K562 (cell line): ENCODE measurements at regions not wholly inside any gene's neighbourhood (a gene's known extent, or its start where the extent isn't known, plus 50 kb on each side); places are given as distances from the start of the nearest gene placed in this dataset.

ENCODE experiments used
- HOXB6 ChIP-seq: fragments of 250-450 bp; sonication (Bioruptor Pico); IDR thresholded peaks from 2 replicates; pipeline ENCODE4 v1.5.1; 2022; ENCODE audit warnings: mild to moderate bottlenecking, borderline replicate concordance
- JUN ChIP-seq, 2 experiments: sonication (generic) in 1 of 2; formaldehyde crosslinking in 1 of 2; IDR thresholded peaks; 2 replicates each; pipeline versions ENCODE4 v1.6.1 to v1.8.0; 2012 to 2022; ENCODE audit warnings: borderline replicate concordance in 2 of 2, mild to moderate bottlenecking in 2 of 2, improper control_type of control experiment in 1 of 2, low read depth in 1 of 2, low read length in 1 of 2, missing genetic modification reagents in 1 of 2
- MBD2 ChIP-seq: sonication (generic); IDR thresholded peaks from 2 replicates; pipeline ENCODE4 v1.6.1; 2016; ENCODE audit warnings: low read depth, borderline replicate concordance
- TAF7 ChIP-seq: fragments of 450-650 bp; IDR thresholded peaks from 2 replicates; pipeline ENCODE4 v1.6.1; 2016; ENCODE audit warnings: missing genetic modification characterization, missing compliant biosample characterization
- ZKSCAN8 ChIP-seq: fragments of 200-800 bp; sonication (Bioruptor generic); IDR thresholded peaks from 2 replicates; pipeline ENCODE4 v1.6.1; 2016; ENCODE audit warnings: missing genetic modification characterization, missing compliant biosample characterization
- TF ChIP-seq, protein P1 (sequence below): sonication (generic); formaldehyde crosslinking; IDR thresholded peaks from 2 replicates; pipeline ENCODE4 v1.8.0; 2022; ENCODE audit warnings: mild to moderate bottlenecking, missing genetic modification reagents
- TF ChIP-seq, protein P2 (sequence below): sonication (generic); formaldehyde crosslinking; IDR thresholded peaks from 2 replicates; pipeline ENCODE4 v1.9.0; 2022; ENCODE audit warnings: mild to moderate bottlenecking, missing genetic modification reagents
- TF ChIP-seq, protein P3 (sequence below), 2 experiments: fragments of 450-650 bp in 1 of 2; sonication (generic) in 1 of 2; formaldehyde crosslinking in 1 of 2; IDR thresholded peaks; 2 replicates each; pipeline versions ENCODE4 v1.7.1 to v1.9.0; 2016 to 2022; ENCODE audit warnings: inconsistent platforms in 1 of 2, mild to moderate bottlenecking in 1 of 2, missing genetic modification reagents in 1 of 2

DNA sequence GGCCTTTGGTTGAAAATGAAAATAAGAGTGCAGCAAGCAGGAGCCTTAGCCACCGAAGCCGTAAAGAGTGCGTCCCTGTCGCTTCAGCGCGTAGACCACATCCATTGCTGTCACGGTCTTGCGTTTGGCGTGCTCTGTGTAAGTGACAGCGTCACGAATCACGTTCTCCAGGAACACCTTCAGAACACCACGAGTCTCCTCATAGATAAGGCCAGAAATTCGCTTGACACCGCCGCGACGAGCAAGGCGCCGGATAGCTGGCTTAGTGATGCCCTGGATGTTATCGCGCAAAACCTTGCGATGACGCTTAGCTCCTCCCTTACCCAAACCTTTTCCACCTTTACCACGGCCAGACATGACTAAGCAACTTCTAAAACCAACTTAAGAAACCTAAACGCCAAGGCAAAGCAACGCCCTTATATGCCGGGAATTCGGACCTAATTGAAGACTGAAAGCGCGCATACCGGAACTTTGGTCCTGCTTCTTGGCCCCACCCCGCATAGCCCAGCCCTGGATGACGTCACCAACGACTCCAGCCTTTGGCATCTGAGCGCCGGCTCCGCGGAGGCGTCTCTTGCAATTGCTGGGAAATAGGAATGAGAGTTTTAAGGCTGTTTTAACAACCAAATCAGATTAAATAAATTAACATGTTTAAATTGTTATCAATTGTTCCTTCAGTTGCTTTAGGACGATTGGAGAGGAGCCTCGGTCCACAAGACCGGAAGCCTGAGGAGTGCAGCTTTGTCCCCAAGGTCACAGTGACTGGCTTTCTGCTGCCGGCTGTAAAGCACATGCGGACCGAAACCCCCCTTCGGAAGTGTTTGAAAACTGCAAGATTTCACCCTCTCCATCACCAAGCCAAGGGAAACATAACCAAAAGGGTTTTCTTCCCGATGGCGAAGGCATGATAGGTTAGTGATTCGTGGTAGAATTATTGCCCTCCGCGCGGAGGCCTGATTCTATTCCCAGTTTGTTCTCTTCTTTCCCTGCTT lies 79.6 kb upstream of the BTN3A2 start (continued):
- TF ChIP-seq HOXB6 (0 out of 2 replicates have a peak, but pooled peaks have one; percentile 86), TAF7 (tag) (peak; percentile 64), JUN (IDR thresholded peaks at IDR 0.05; ENCODE audit: borderline replicate concordance, low read depth, low read length) (peak; percentile 99), JUN (CRISPR knock-in tag; IDR thresholded peaks at IDR 0.05; ENCODE audit: borderline replicate concordance) (0 out of 2 replicates have a peak, but pooled peaks have one; percentile 29), MBD2 (peak; percentile 98), ZKSCAN8 (CRISPR knock-in tag) (peak; percentile 76)
- TF ChIP-seq, protein P1, sequence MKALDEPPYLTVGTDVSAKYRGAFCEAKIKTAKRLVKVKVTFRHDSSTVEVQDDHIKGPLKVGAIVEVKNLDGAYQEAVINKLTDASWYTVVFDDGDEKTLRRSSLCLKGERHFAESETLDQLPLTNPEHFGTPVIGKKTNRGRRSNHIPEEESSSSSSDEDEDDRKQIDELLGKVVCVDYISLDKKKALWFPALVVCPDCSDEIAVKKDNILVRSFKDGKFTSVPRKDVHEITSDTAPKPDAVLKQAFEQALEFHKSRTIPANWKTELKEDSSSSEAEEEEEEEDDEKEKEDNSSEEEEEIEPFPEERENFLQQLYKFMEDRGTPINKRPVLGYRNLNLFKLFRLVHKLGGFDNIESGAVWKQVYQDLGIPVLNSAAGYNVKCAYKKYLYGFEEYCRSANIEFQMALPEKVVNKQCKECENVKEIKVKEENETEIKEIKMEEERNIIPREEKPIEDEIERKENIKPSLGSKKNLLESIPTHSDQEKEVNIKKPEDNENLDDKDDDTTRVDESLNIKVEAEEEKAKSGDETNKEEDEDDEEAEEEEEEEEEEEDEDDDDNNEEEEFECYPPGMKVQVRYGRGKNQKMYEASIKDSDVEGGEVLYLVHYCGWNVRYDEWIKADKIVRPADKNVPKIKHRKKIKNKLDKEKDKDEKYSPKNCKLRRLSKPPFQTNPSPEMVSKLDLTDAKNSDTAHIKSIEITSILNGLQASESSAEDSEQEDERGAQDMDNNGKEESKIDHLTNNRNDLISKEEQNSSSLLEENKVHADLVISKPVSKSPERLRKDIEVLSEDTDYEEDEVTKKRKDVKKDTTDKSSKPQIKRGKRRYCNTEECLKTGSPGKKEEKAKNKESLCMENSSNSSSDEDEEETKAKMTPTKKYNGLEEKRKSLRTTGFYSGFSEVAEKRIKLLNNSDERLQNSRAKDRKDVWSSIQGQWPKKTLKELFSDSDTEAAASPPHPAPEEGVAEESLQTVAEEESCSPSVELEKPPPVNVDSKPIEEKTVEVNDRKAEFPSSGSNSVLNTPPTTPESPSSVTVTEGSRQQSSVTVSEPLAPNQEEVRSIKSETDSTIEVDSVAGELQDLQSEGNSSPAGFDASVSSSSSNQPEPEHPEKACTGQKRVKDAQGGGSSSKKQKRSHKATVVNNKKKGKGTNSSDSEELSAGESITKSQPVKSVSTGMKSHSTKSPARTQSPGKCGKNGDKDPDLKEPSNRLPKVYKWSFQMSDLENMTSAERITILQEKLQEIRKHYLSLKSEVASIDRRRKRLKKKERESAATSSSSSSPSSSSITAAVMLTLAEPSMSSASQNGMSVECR (CRISPR knock-in tag): peak; percentile 88
- TF ChIP-seq, protein P2, sequence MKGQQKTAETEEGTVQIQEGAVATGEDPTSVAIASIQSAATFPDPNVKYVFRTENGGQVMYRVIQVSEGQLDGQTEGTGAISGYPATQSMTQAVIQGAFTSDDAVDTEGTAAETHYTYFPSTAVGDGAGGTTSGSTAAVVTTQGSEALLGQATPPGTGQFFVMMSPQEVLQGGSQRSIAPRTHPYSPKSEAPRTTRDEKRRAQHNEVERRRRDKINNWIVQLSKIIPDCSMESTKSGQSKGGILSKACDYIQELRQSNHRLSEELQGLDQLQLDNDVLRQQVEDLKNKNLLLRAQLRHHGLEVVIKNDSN: no peak; the same call in 1 of the 2 replicates
- TF ChIP-seq, protein P3, sequence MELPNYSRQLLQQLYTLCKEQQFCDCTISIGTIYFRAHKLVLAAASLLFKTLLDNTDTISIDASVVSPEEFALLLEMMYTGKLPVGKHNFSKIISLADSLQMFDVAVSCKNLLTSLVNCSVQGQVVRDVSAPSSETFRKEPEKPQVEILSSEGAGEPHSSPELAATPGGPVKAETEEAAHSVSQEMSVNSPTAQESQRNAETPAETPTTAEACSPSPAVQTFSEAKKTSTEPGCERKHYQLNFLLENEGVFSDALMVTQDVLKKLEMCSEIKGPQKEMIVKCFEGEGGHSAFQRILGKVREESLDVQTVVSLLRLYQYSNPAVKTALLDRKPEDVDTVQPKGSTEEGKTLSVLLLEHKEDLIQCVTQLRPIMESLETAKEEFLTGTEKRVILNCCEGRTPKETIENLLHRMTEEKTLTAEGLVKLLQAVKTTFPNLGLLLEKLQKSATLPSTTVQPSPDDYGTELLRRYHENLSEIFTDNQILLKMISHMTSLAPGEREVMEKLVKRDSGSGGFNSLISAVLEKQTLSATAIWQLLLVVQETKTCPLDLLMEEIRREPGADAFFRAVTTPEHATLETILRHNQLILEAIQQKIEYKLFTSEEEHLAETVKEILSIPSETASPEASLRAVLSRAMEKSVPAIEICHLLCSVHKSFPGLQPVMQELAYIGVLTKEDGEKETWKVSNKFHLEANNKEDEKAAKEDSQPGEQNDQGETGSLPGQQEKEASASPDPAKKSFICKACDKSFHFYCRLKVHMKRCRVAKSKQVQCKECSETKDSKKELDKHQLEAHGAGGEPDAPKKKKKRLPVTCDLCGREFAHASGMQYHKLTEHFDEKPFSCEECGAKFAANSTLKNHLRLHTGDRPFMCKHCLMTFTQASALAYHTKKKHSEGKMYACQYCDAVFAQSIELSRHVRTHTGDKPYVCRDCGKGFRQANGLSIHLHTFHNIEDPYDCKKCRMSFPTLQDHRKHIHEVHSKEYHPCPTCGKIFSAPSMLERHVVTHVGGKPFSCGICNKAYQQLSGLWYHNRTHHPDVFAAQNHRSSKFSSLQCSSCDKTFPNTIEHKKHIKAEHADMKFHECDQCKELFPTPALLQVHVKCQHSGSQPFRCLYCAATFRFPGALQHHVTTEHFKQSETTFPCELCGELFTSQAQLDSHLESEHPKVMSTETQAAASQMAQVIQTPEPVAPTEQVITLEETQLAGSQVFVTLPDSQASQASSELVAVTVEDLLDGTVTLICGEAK (IDR thresholded peaks at IDR 0.05): peak; percentile 86
- TF ChIP-seq, protein P3 (CRISPR knock-in tag; IDR thresholded peaks at IDR 0.05): no peak
